ENCODE measurements at regions not wholly inside any gene's neighbourhood (a gene's known extent, or its start where the extent isn't known, plus 50 kb on each side); places are given as distances from the start of the nearest gene placed in this dataset.

DNA sequence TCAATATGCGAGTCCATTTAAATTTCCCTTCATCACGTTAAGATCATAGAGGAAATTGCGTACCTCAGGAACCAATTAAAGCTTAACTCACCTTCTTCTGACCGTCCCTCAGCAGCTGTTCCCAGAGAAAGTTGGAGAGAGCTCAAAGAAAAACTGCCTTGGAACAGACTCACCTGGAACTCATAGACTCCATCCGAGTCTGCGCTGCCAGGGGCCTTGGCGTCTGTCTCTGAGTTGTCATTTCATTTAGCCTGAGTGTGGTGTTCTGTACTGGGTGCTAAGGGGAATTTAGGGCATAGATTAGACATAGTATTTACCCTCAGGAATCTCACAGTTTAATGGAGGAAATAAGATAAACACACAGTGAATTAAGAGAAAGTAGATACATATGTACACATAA is 892.7 kb downstream of the TLE1 start:
- no peaks in the 10 kb centered on the region for H3K36me3 ChIP-seq (ENCODE audit: control insufficient read depth in 2 of 3, insufficient read depth in 3 of 3, low read length in 3 of 3)
- Mint-ChIP-seq H3K9me3 (peaks cover 0 to 14% (median 2%) of the 10 kb centered on the region in 11 donors), H3K36me3 (no peaks in the 10 kb centered on the region), H3K4me1 (no peaks in the 10 kb centered on the region), H3K27ac (no peak overlapping the region), H3K27me3 (no peaks in the 10 kb centered on the region), H3K4me3 (no peak overlapping the region)
- ATAC-seq: no peak
- no peaks in the 10 kb centered on the region for H3K9me3 ChIP-seq (ENCODE audit: control insufficient read depth in 2 of 3, low read length in 3 of 3)
- no peak for DNase-seq
- H3K27me3 ChIP-seq (ENCODE audit: control insufficient read depth in 2 of 2, insufficient read depth in 2 of 2, low read length in 2 of 2): no peaks in the 10 kb centered on the region
- POLR2A ChIA-PET: no interaction called here
- no peak overlapping the region for H3K27ac ChIP-seq (ENCODE audit: low read depth, low read length)
- H3K4me1 ChIP-seq (ENCODE audit: control insufficient read depth in 2 of 2, insufficient read depth in 2 of 2, low read length in 2 of 2): no peaks in the 10 kb centered on the region
- H3K4me3 ChIP-seq (ENCODE audit: low read length): no peak overlapping the region
- intact Hi-C loops (cut with micrococcal nuclease): no loop called here
- CTCF ChIA-PET: no interaction called here

DNA sequence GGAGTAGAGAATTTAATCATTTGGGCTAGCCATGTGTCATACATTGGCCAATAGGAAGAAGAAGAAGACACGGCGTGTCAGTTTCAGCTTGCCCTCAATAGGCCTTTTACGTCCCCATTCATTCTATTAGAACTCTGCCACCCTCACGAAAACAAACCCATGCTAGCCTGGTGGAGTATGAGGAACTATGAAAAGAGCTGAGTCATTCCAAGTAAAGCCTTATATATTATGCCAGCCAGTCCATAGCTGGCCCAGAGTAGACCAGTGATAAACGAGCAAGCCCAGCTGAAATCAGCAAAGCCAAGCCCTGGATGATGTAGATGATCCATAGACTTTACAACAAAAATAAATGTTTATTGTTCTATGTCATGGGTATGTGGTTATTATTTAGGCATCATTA is 895.1 kb downstream of the TLE1 start:
- Histone ChIP-seq H3K27me3 (ENCODE audit: control insufficient read depth in 2 of 2, insufficient read depth in 2 of 2, low read length in 2 of 2) (no peaks in the 10 kb centered on the region), H3K4me3 (ENCODE audit: low read length) (no peak overlapping the region), H3K4me1 (ENCODE audit: control insufficient read depth in 2 of 2, insufficient read depth in 2 of 2, low read length in 2 of 2) (no peaks in the 10 kb centered on the region), H3K36me3 (ENCODE audit: control insufficient read depth in 2 of 3, insufficient read depth in 3 of 3, low read length in 3 of 3) (no peaks in the 10 kb centered on the region), H3K9me3 (ENCODE audit: control insufficient read depth in 2 of 3, low read length in 3 of 3) (no peaks in the 10 kb centered on the region), H3K27ac (ENCODE audit: low read depth, low read length) (no peak overlapping the region)
- intact Hi-C loops (cut with micrococcal nuclease): no loop called here
- POLR2A ChIA-PET: no interaction called here
- Mint-ChIP-seq H3K9me3 (peaks cover 0 to 7% (median 0%) of the 10 kb centered on the region in 11 donors), H3K27me3 (no peaks in the 10 kb centered on the region), H3K27ac (no peak overlapping the region), H3K4me1 (no peaks in the 10 kb centered on the region), H3K36me3 (no peaks in the 10 kb centered on the region), H3K4me3 (no peak overlapping the region)
- DNase-seq: no peak
- ATAC-seq: no peak
- CTCF ChIA-PET: no interaction called here

- CTCF ChIA-PET: no interaction called here
- POLR2A ChIA-PET: no interaction called here
Observed at GRCh38 chr9:80793706-80794105, 895.6 kb downstream of the TLE1 start.

DNA sequence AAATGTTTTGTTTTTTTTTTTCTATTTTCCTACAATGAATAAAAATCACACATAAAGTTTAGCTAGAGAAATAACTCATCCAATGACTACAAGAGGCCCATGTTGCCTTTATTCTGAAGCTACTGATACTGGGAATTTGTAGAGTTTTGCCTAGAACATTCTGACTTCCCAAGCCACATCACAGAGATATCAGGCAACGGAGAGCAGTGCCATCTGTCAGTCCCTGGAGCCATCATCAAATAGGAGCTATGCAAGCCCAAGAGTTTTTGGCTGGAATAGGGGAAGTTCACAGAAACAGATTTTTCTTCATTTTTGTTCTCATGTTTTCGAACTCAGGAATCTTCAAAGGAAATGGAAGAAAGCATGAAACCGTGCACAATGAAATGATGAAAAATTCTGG is 896.6 kb downstream of the TLE1 start:
- CTCF ChIA-PET: interaction anchor here (1.1 kb wide), 1 partner anchor 10 kb away, joined by 3 read pairs; no protein-coding TSS in a partner anchor
- H3K4me3 Mint-ChIP-seq: no peak overlapping the region
- DNase-seq (no peak), ATAC-seq (no peak)
- intact Hi-C loops (cut with micrococcal nuclease): no loop called here
- H3K9me3 Mint-ChIP-seq: peaks cover 0 to 7% (median 0%) of the 10 kb centered on the region in 11 donors
- H3K4me1 Mint-ChIP-seq: no peaks in the 10 kb centered on the region
- H3K4me3 ChIP-seq (ENCODE audit: low read length): no peak overlapping the region
- no peak overlapping the region for H3K27ac Mint-ChIP-seq
- H3K27me3 ChIP-seq (ENCODE audit: control insufficient read depth in 2 of 2, insufficient read depth in 2 of 2, low read length in 2 of 2): no peaks in the 10 kb centered on the region
- POLR2A ChIA-PET: no interaction called here
- H3K36me3 ChIP-seq (ENCODE audit: control insufficient read depth in 2 of 3, insufficient read depth in 3 of 3, low read length in 3 of 3): no peaks in the 10 kb centered on the region
- H3K9me3 ChIP-seq (ENCODE audit: control insufficient read depth in 2 of 3, low read length in 3 of 3): no peaks in the 10 kb centered on the region
- H3K4me1 ChIP-seq (ENCODE audit: control insufficient read depth in 2 of 2, insufficient read depth in 2 of 2, low read length in 2 of 2): no peaks in the 10 kb centered on the region
- no peaks in the 10 kb centered on the region for H3K36me3 Mint-ChIP-seq
- no peak overlapping the region for H3K27ac ChIP-seq (ENCODE audit: low read depth, low read length)
- no peaks in the 10 kb centered on the region for H3K27me3 Mint-ChIP-seq

More at GRCh38 chr9:80793706-80794105, 895.6 kb downstream of the TLE1 start:
- Mint-ChIP-seq H3K36me3 (no peaks in the 10 kb centered on the region), H3K9me3 (peaks cover 0 to 7% (median 0%) of the 10 kb centered on the region in 11 donors), H3K27me3 (no peaks in the 10 kb centered on the region), H3K4me3 (no peak overlapping the region), H3K4me1 (no peaks in the 10 kb centered on the region), H3K27ac (no peak overlapping the region)
- no peaks in the 10 kb centered on the region for H3K36me3 ChIP-seq (ENCODE audit: control insufficient read depth in 2 of 3, insufficient read depth in 3 of 3, low read length in 3 of 3)
- H3K4me1 ChIP-seq (ENCODE audit: control insufficient read depth in 2 of 2, insufficient read depth in 2 of 2, low read length in 2 of 2): no peaks in the 10 kb centered on the region
- no peak overlapping the region for H3K4me3 ChIP-seq (ENCODE audit: low read length)
- intact Hi-C loops (cut with micrococcal nuclease): no loop called here
- no peaks in the 10 kb centered on the region for H3K27me3 ChIP-seq (ENCODE audit: control insufficient read depth in 2 of 2, insufficient read depth in 2 of 2, low read length in 2 of 2)
- H3K9me3 ChIP-seq (ENCODE audit: control insufficient read depth in 2 of 3, low read length in 3 of 3): no peaks in the 10 kb centered on the region
- DNase-seq (no peak), ATAC-seq (no peak)
- H3K27ac ChIP-seq (ENCODE audit: low read depth, low read length): no peak overlapping the region

- DNase-seq: no peak
- H3K4me1 Mint-ChIP-seq: no peaks in the 10 kb centered on the region
- H3K4me1 ChIP-seq (ENCODE audit: control insufficient read depth in 2 of 2, insufficient read depth in 2 of 2, low read length in 2 of 2): no peaks in the 10 kb centered on the region
- ChIA-PET CTCF (interaction anchor here (0.6 kb wide), 1 partner anchor 106 kb away, joined by 3 read pairs; no protein-coding TSS in a partner anchor), POLR2A (no interaction called here)
- H3K4me3 ChIP-seq (ENCODE audit: low read length): no peak overlapping the region
- intact Hi-C loops (cut with micrococcal nuclease): no loop called here
- H3K27me3 ChIP-seq (ENCODE audit: control insufficient read depth in 2 of 2, insufficient read depth in 2 of 2, low read length in 2 of 2): no peaks in the 10 kb centered on the region
- no peaks in the 10 kb centered on the region for H3K9me3 ChIP-seq (ENCODE audit: control insufficient read depth in 2 of 3, low read length in 3 of 3)
- no peak for ATAC-seq
- H3K27ac ChIP-seq (ENCODE audit: low read depth, low read length): no peak overlapping the region
- H3K36me3 ChIP-seq (ENCODE audit: control insufficient read depth in 2 of 3, insufficient read depth in 3 of 3, low read length in 3 of 3): no peaks in the 10 kb centered on the region
- H3K4me3 Mint-ChIP-seq: no peak overlapping the region
- no peaks in the 10 kb centered on the region for H3K36me3 Mint-ChIP-seq
- no peaks in the 10 kb centered on the region for H3K27me3 Mint-ChIP-seq
- H3K9me3 Mint-ChIP-seq: peaks cover 0 to 9% (median 0%) of the 10 kb centered on the region in 11 donors
- no peak overlapping the region for H3K27ac Mint-ChIP-seq
Observed at GRCh38 chr9:80791836-80792235, 897.5 kb downstream of the TLE1 start.

DNA sequence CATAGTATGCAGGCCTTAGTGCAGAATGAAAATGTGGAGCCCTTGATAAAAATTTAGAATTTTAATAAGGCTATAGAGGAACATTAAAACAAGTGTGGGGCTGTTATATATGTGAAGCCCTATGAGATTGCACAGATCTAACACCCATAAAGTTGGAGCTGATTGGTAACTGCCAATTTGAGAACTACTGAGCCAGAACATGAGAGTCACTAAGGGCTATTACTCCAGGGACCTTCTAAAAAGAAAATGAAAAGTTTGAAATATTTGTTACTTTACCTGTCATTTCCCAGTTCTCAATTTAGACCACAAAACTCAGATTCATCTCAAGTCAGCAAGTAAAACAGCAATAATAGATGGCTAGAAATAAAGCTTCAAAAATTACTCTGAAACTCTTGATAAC is 898.6 kb downstream of the TLE1 start:
- Histone ChIP-seq H3K27ac (ENCODE audit: low read depth, low read length) (no peak overlapping the region), H3K4me3 (ENCODE audit: low read length) (no peak overlapping the region), H3K36me3 (ENCODE audit: control insufficient read depth in 2 of 3, insufficient read depth in 3 of 3, low read length in 3 of 3) (no peaks in the 10 kb centered on the region), H3K4me1 (ENCODE audit: control insufficient read depth in 2 of 2, insufficient read depth in 2 of 2, low read length in 2 of 2) (no peaks in the 10 kb centered on the region), H3K9me3 (ENCODE audit: control insufficient read depth in 2 of 3, low read length in 3 of 3) (no peaks in the 10 kb centered on the region), H3K27me3 (ENCODE audit: control insufficient read depth in 2 of 2, insufficient read depth in 2 of 2, low read length in 2 of 2) (no peaks in the 10 kb centered on the region)
- Mint-ChIP-seq H3K4me1 (no peaks in the 10 kb centered on the region), H3K27me3 (no peaks in the 10 kb centered on the region), H3K27ac (no peak overlapping the region), H3K9me3 (peaks cover 0 to 5% (median 0%) of the 10 kb centered on the region in 11 donors), H3K4me3 (no peak overlapping the region), H3K36me3 (no peaks in the 10 kb centered on the region)
- ATAC-seq (no peak), DNase-seq (no peak)
- CTCF ChIA-PET: no interaction called here
- POLR2A ChIA-PET: no interaction called here
- intact Hi-C loops (cut with micrococcal nuclease): no loop called here

DNA sequence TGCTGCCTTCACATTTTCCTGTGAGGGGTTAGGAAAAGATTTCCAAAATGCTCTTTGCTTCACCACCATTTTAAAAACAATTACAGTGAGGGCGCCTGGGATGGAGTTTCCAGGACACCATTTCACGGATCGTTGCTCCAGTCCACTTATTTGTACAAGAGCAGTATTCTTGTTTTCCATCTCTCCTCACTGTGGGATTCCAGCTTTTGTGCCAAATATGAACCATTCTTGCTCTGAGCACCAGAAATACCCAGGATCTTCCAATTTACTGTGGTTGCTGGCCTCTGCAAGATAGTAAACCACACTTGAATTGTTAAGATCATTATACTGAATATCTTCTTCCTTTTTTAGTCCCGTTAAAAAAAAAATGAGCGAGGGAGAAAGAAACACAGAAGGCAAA is 899.5 kb downstream of the TLE1 start:
- no peak overlapping the region for H3K27ac ChIP-seq (ENCODE audit: low read depth, low read length)
- no peak overlapping the region for H3K4me3 ChIP-seq (ENCODE audit: low read length)
- no peaks in the 10 kb centered on the region for H3K4me1 Mint-ChIP-seq
- no peaks in the 10 kb centered on the region for H3K27me3 Mint-ChIP-seq
- CTCF ChIA-PET: interaction anchor here (0.7 kb wide), 1 partner anchor 1509 kb away, joined by 3 read pairs; no protein-coding TSS in a partner anchor
- H3K27me3 ChIP-seq (ENCODE audit: control insufficient read depth in 2 of 2, insufficient read depth in 2 of 2, low read length in 2 of 2): no peaks in the 10 kb centered on the region
- no peaks in the 10 kb centered on the region for H3K4me1 ChIP-seq (ENCODE audit: control insufficient read depth in 2 of 2, insufficient read depth in 2 of 2, low read length in 2 of 2)
- H3K9me3 ChIP-seq (ENCODE audit: control insufficient read depth in 2 of 3, low read length in 3 of 3): no peaks in the 10 kb centered on the region
- intact Hi-C loops (cut with micrococcal nuclease): no loop called here
- H3K36me3 Mint-ChIP-seq: no peaks in the 10 kb centered on the region
- ATAC-seq (no peak), DNase-seq (no peak)
- H3K36me3 ChIP-seq (ENCODE audit: control insufficient read depth in 2 of 3, insufficient read depth in 3 of 3, low read length in 3 of 3): no peaks in the 10 kb centered on the region
- no peak overlapping the region for H3K27ac Mint-ChIP-seq
- H3K9me3 Mint-ChIP-seq: peaks cover 0 to 6% (median 0%) of the 10 kb centered on the region in 11 donors
- no peak overlapping the region for H3K4me3 Mint-ChIP-seq
- POLR2A ChIA-PET: no interaction called here

Data from naive thymus-derived CD4-positive, alpha-beta T cell (primary cell).